HG03108 (cell line): ENCODE measurements at regions not wholly inside any gene's neighbourhood (a gene's known extent, or its start where the extent isn't known, plus 50 kb on each side); places are given as distances from the start of the nearest gene placed in this dataset.

Experiments used
- ATAC-seq: cut with Tn5 transposase; IDR thresholded peaks from one replicate; pipeline ENCODE4 v1.9.1; 2021; ENCODE audit warnings: moderate library complexity; ENCODE audit not compliant: unreplicated experiment

DNA sequence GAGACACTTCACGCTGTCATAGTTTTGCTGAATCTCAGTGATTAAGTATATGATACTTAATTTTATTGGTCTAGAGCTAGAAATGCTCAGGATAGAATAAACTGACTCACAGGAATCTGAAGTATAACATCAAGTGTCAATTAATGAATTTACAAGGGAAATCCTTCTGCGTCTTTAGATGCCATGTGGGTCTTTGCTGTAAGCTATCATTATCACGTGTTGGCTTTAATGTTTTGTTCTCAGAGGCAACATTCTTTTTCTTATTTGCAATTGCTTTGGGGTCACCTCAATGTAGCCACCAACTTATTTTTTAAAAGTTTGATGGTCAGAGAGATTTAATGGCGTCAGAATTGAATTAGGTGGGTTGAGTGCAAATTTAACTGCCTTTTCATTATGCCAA, 680.1 kb upstream of the PTBP2 start:
- no peak for ATAC-seq

DNA sequence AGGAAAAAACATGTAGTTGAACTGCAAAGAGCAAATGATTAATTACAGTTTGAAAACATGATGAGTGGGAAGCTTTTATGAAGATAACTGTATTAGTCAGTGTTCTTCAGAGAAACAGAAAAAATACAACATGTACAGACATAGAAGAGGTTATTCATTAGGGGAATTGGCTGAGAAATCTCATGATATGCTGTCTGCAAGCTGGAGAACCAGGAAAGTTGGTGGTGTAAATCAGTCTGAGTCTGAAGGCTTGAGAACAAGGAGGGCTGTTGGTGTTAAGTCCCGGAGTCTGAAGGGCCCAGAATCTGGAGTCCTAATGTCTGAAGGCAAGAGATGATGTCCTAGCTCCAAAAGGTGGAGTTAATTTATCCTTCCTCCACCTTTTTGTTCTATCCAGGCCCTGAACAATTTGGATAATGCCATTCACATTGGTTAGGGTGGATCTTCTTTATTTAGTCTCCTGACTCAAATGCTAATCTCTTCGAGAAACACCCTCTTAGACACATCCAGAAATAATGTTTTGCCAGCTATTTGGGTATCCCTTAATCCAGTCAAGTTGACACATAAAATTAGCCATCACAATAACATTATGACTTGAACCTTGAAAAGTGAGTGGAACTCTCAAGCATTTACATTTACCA, 672.9 kb upstream of the PTBP2 start:
- no peak for ATAC-seq

DNA sequence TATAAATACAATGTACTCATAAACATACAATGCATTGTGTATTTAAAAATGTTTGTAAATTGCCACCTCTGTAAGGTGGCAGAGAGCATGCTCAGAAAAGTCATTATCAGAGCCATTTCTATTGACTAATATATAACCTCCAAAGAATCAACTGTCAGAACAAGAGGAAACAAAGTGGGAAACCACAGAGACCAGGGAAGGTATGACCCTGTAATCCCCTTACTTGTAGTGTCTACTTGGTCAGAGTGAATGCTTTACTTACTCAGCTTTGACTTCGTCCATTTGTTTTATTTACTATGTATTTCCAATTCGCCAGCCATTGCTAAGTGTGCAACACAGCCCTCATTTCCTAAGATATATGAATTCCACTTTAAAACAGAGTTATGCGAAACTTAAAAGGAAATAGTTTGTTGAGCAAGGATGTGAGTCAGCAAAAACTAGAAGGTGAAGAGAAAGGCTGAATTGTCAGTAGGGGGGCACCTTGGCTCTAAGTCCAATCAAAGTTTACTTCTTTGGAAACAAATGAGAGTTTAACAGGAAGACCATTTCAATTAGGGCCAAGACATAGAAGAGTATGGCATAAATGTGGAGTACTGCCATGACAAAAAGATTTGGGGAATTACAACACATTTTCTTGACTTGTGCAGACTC, 671.7 kb upstream of the PTBP2 start:
- ATAC-seq = no peak

DNA sequence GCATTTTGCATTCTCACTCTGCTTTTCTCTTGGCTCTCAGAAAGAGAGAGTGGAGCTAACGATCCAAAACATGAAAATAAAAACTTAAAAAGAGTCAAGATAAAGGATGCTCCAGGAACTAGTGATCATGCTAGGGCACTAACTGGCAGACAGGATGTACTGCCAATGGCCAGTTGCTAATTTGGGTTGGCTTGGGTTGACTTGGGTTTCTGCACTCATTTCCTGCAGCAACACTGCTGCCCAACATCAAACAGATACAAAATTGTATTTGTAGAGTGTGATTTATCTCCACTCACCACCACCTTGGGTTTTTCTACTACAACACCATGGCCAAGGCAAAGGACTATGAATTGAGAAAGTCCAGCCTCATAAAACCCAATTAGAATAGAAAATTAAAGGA, 662.3 kb upstream of the PTBP2 start:
- ATAC-seq = no peak

DNA sequence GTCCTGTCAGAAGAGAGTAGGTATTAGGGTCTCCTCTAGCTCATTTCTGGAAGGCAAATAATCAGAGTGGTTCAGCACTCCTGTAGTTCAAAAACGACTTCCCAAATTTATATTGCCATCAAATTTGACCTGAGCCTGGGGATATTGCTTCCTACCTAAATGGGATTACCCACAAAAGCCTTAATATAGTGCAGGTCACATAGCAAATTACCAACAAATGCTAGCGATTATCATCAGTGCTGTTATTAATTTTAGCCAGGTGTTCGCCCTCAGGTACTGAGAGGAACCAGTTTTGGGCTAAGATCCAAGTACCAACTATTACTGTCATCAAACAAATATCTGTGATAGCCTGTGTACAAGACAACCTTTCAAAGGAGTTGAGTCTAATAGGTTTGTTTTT, 661.8 kb upstream of the PTBP2 start:
- ATAC-seq = no peak

DNA sequence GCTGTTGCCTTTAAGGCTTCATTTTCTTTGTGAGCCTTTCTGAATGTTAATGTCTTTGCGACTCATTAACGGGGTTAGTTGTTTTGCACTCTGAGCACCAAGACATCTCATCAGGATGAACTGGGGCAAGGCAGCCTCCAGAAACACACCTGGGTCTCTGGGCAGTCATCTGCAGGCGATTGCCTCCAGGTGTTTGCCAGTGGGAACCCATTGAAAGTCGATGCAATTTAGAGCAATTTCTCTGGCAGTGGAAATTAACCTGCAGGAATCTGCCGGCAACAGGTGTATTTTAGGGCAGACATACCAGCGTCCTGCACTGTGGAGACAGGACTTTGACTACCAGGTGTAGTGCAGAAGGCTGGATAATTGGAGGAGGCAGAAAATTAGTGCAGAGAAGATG, 661.0 kb upstream of the PTBP2 start:
- no peak for ATAC-seq

DNA sequence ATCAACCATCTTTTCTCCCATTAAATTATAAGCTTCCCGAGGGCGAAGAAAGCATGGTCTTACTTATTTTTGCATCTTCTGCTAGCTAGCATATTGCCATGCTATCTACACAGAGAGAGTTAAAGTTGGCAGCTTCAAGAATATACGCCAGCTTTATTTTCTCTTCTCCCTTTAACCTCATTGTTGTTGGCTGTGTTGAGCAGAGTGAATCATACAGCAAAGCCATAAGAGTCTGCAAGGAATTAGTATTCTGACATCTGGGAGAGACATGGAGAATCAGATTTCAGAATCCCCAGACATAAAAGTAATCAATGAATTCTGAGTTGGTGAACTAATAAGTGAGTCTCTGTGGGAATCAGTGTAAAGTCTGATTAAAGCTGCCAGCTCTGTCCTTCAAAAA, 649.6 kb upstream of the PTBP2 start:
- ATAC-seq = no peak

DNA sequence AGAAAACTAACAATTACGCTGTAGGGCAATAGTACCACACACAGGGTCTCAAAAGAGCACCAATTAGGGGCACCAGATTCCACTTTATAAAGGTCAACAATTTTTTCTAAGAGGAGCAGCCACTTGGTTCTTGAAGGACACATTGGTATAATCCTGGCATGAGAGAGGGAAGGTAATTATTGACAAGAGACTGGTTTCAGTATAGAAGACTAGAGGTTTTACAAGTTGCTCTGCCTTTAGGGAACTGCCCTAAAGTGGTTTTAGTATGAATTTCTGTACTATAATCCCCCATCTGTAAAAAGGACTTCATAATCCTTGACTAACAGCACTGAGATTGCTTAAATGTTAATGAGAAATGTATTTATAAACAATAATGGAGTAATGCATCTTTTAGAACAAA, 648.5 kb upstream of the PTBP2 start:
- no peak for ATAC-seq

DNA sequence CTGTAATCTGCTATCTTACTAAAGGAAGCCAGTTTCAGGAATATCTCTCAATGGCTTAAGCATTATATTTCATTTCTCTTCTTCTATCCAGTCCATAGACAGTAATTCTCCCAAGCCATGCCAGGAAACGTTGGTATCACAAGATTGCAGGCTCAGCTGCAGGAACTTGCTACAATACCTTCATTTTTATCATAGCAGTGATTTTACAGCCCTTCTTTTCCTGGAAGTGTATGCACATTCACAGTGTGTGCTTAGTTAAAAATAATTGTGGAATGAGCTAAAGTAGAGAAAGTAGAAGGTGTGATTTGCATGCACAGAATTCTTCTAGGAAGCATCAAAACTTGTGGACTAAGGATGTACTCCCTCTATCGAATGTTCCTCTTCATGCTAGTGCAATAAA, 647.2 kb upstream of the PTBP2 start:
- ATAC-seq = no peak

DNA sequence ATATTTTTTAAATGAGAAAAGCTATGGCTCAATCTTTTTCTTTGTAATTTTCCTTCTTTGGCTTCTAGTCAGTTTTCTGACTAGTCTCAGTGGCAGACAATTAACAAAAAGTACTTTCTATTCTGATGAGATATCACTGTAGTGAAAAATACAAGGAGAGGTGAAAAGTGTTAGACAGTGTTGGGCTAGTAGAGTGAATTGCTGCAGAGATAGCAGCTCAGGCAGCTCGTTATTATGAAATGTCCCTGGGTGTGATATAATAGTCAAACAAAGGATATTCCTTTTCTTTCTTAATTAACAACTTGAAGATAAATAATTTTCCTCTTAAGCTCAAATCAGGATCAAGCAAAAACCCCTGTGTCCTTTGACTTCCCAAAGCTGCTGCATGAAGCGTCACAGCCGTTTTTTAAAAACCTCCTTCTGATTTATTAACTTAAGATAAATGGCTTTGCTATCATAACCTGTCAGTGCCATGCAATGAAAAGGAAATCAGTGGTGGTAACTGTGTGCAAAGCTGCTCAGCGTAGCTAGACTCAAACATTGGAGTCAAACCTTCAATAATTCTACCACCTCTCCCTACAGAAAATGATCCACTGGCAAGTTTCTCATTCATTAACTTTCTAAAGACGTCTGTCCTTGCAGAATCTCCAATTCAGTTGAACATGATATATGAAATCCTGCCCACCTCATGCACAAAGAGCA, 646.6 kb upstream of the PTBP2 start:
- no peak for ATAC-seq

DNA sequence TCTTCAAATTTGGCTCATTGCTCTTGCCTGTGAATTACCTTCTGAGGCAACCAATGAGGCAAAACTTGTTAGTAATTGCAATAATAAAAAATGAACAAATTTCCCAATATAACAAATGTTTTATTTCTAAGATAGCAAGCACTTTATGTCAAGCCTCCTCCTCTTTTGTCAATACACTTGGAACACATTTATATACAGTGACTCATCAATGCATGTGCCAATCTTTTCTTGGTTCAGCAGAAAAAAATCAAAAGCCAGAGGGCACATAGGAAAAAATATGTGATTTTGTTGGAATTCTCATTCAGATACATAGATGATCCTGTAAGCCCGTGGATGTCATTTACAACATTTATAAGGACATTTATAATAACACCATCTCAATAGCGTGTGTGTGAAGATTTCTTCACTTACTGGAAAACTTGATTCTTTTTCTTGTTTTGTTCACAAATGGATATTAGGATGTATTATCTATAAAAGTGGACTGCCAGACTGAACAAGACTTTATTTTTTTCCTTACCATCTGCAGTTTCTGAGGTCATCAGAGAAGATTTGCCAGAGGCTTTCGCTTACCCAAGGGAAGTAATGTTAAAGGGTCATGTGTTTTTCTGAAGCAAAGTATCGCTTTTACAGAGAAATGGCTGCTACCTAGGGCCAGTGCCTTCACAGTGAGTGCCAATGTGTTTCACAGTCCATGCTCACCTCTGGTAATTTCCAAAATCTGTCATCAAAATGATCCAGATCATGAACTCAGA, 645.7 kb upstream of the PTBP2 start:
- no peak for ATAC-seq

DNA sequence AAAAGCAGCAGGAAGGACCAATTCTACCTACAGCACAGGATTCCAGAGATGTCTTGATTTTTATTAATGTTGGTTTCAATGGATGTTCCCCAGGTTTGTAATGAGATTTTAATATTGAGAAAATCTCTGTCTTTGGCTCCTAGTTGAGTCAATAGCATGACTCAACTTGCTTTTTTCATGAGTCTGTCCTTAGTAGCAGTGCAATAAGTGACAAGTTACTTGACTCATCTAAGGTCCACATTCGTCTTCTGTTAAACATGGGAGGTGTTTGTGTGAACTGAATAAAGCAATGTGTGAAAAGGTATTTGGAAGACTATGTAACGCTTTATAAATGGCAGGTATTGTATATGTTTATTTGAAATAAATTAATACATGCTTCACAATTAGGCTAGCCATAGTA, 645.0 kb upstream of the PTBP2 start:
- ATAC-seq = no peak

DNA sequence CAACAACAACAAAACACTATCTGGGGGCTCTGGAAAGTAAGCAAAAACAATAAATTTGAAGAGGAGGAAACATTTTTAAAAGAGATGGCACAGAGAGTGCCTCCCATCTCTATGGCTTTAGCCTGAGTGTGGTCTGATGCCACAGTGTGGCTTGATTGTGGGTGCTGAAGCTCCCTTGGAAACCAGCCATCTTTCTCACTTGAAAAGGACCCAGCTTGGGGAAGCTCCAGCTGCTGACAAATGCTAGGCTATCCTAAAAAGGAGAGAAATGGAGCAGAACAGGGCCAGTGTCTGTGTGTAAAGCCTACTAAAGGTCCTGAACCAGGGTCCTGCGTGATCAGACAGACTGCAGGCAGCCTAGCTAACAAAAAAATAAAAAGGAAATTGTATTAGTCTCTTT, 642.0 kb upstream of the PTBP2 start:
- ATAC-seq = no peak

DNA sequence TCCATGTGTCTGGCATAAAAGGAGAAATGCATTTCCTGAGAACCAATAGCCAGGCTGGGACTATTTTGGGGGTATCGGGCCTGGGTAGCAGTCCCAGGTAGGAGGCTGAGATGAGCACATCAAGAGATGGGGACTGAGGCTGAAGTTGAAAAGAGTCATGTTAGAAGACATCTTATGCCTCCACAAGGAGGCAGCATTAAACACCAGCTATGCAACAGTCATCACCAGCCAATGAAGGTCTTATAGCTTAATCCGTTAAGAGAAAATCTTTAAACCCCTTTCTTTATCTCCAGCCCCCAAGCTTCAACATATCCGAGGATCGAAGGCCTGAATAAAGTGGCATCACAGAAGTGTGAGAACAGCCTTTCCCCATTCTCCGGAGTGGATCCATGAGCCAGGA, 640.7 kb upstream of the PTBP2 start:
- ATAC-seq = no peak

DNA sequence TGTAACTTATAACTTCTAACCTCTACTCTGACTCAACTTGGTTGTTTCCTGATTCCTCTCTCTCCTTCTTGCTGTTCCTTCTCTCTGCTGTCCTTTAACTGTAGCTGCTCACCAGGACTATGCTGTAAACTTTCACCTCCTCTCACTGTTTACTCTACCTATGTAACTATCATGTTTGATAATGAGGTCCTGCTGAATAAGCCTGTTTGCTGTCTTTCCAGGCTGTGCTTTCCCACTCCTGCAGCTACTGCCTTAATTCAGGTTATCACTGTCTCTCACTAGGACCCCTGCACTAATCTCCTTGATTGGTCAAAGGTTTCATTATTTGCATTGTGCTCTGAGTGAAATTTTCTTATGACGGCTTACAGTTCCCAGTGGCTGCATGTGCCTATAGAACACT, 633.9 kb upstream of the PTBP2 start:
- ATAC-seq = no peak

DNA sequence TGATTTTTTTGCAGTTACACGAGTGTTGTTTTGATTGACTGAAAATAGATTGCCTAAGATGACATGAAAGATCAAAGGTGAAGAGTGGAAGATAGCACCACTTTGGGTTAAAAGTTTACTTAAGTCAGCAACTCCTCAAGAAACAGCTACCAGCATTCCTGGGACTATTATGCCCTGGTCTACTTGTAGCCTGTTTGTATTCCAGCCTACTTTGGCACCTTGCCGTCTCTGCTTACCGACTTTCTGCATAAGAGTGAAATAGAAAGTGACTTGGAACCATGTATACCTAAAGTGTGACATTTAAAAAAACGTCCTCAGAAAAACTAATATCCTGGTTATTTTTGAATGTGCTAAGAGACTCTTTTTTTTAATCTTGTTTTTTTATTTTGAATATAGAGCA, 631.5 kb upstream of the PTBP2 start:
- no peak for ATAC-seq

DNA sequence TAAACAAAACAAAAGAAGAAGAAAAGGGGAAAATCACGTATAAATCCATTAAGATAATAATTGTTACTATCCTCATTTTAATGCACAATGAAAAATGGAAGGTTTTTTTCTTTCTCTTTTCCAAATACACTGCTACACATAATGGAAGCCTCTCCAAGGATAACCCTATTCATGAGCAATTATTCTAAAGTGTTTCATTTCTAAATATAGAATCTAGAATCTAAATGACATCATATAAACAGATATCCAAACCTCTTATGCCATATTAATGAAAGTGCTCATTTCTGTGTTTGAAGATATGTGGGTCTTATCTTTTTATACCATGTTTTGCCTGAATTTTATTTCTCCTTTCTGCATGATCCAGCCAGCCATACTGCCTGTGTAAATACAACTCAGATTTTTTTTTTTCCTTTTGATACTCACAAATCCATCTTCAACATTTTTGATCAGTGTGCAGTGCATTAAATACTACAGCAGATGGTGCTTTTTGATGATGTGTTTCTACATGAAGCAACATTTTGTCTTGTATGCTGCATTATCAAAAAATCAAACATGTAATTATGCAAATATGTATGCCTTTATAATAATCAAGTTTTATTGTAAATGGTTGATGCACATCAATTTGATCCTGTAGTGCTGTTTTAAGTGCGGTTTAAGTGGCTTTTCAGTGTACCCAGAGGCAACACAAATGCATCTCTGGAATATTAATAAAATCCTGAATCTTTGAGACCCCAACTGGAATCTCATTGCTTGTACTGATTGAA, 625.6 kb upstream of the PTBP2 start:
- ATAC-seq = no peak

DNA sequence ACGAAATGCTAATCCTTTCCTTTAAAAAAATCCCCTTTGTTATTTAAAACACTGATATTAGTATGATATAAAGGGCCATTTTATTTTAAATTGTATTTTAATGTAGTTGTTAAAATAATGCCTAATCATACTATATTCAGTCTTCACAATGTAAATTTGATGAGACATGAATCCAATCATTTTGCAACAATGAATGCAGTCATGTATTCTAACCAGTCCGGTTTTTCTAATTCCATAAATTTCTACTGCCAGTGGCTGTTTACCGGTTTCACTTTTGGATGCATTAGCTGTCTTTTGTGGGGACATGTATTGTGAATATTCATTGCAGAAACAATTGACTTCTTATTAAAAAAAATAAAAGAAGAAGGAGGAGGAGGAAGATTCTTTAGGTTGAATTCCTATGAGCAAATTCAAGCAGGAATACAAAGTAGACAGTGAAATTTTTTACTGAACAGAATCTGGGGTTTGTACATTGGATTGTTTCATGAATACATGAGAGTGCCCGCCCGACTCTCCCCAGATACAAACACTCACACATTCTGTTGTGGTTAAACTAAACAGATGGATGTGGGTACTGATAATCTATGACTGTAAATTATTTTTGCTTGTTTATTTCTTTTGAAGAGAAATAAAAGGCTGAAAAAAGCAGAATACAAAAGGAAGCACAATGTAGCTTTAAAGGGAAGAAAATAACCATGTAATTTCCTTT, 624.8 kb upstream of the PTBP2 start:
- ATAC-seq = no peak

DNA sequence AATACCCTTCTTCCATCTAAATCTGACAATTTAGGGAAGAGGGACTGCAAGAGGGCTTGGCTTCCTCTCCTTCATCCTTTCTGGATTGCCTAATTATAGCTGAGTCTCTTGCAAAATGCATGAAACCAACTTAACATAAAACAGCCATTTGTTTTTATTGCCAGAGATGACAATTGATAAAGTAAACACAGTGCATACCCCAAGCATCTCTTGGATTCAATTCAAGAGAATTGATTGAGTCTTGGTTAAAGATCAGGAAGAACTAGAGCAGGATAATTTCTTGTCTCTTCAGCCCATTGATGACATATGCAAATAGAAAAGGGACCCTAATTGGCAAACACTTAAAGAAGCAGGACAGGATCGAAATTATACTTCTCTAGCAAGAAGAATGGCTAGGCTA, 617.1 kb upstream of the PTBP2 start:
- no peak for ATAC-seq

DNA sequence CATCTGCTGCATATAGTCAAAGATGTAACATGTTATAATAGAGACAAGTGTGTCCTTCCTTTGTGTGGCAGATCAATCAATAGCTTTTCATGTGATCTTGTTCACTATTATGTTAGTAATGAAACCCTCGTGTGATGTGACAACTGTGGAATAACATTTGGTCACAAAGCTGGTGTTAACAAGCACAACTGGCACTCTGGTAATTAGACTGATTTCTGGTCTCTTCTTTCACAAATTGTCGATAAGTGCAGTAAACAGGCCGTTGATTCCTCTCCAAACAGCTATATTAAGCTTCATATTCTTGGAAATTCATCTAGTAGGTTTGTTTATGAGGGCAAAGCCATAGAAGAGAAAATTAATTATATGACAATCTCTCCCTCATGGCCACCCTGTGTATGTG, 616.7 kb upstream of the PTBP2 start:
- no peak for ATAC-seq

DNA sequence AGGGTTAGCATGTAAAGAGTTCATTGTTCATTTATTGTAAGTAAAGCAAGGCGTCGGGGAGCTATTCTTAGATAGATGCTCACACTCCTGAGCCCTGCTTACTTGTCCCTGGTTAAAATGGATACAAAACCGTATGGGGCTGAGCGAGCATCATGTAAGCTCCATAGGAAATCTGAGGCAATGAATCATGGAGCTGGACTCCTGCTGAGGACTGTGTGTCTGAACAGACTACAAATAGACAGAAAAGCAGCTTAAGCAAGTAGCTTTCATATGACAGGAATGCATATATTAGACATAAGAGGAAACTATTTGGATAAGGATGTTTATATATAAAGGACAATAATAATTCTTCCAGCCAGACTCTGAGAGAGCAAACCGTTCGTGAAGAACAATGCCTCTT, 604.9 kb upstream of the PTBP2 start:
- ATAC-seq = no peak
